ENCODE measurements at regions not wholly inside any gene's neighbourhood (a gene's known extent, or its start where the extent isn't known, plus 50 kb on each side); places are given as distances from the start of the nearest gene placed in this dataset.

- no peak for TF ChIP-seq POLR2A (IDR thresholded peaks at IDR 0.05; ENCODE audit: low read depth, low read length)
- no peak for TF ChIP-seq CTCF (conservative IDR thresholded peaks at IDR 0.05; ENCODE audit: low read depth, low read length)
Measured at GRCh38 chr4:23242962-23243361, 550.2 kb downstream of the GBA3 start.
